LNCaP clone FGC (cell line): ENCODE measurements at regions not wholly inside any gene's neighbourhood (a gene's known extent, or its start where the extent isn't known, plus 50 kb on each side); places are given as distances from the start of the nearest gene placed in this dataset.

ENCODE experiments used
- DNase-seq: peaks from one replicate; pipeline ENCODE4 v3.0.0-alpha.2; 2011; ENCODE audit warnings: low read depth
- H3K4me3 ChIP-seq: 2 replicates; pipeline ENCODE4 v1.5.1; 2011; ENCODE audit warnings: mild to moderate bottlenecking, low read depth, low read length, control low read depth
- CTCF ChIP-seq: IDR thresholded peaks from 2 replicates; pipeline ENCODE4 v1.5.1; 2012; ENCODE audit warnings: mild to moderate bottlenecking; ENCODE audit not compliant: control insufficient read depth, insufficient read depth; ENCODE audit errors: extremely low read depth

GRCh38 chrX:131764216-131764615 lies 220.3 kb downstream of the OR13H1 start:
- TF ChIP-seq CTCF: no peak
- no peak overlapping the region for H3K4me3 ChIP-seq
- no peak for DNase-seq

DNA sequence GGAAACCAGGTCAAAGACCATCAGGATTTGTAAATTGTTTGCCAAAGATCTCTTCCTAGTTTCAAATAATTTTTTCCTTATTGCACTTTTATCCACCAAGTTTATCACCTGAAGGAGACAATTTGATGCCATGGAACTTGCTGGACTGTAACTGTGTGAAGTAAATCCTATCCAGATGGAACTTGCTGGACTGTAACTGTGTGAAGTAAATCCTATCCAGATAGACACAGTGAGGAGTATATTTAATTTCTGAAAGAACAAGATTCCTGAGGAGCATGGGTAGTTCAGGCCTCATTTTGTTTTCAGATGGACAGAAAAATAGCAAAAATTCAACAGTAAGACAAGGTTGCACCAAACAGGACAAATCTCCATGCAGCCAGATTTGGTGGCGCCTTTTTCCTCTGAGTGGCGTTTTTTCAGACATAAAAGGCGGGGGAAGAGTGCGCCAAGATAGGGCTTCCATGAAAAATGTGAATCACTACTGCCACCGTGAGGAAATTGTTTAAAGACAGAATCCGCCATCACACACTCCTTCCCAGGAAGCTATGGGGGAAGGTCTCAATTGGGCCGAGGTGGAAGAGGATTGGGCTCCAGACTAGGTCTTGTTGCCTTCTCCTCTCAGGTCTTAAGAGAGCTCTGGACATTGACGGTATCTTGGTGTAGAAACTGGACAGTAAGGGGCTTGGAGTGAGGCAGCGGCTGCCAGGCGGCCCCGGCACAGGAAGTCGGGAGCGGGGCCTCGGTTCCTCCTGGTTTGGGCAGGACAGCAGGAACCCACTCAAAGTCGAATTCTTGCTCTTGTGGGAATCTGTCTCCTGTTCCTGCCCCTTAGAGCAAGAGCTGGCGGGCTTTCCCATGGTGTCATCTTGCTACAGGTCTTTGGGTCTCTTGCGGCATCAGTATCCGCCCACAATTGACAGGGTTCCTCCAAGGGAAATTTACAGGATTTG lies 234.7 kb downstream of the OR13H1 start:
- TF ChIP-seq CTCF: 0 out of 2 replicates have a peak, but pooled peaks have one; percentile 20
- no peak for DNase-seq
- H3K4me3 ChIP-seq: no peak overlapping the region

GRCh38 chrX:131779306-131779705 lies 235.4 kb downstream of the OR13H1 start:
- TF ChIP-seq CTCF: no peak
- DNase-seq: no peak
- no peak overlapping the region for H3K4me3 ChIP-seq

GRCh38 chrX:131779741-131780140 lies 235.9 kb downstream of the OR13H1 start:
- no peak overlapping the region for H3K4me3 ChIP-seq
- TF ChIP-seq CTCF: no peak
- DNase-seq: no peak

GRCh38 chrX:131782646-131783045 lies 238.8 kb downstream of the OR13H1 start:
- no peak overlapping the region for H3K4me3 ChIP-seq
- no peak for DNase-seq
- TF ChIP-seq CTCF: no peak

GRCh38 chrX:131783555-131784308 lies 239.4 kb upstream of the STK26 start:
- peak; percentile 81 for DNase-seq
- TF ChIP-seq CTCF: peak; percentile 58
- no peak overlapping the region for H3K4me3 ChIP-seq
